LNCaP clone FGC (cell line): ENCODE measurements at regions not wholly inside any gene's neighbourhood (a gene's known extent, or its start where the extent isn't known, plus 50 kb on each side); places are given as distances from the start of the nearest gene placed in this dataset.
A peak's percentile ranks its signal among the peaks of the same experiment; 100 is the strongest.
"Not testable (repeated sequence)": the region's sequence is repeated elsewhere in the genome, so short reads cannot be mapped to it uniquely, and the experiment has no call there.

ENCODE experiments used
- DNase-seq: peaks from one replicate; pipeline ENCODE4 v3.0.0-alpha.2; 2011; ENCODE audit warnings: low read depth
- H3K4me3 ChIP-seq: 2 replicates; pipeline ENCODE4 v1.5.1; 2011; ENCODE audit warnings: mild to moderate bottlenecking, low read depth, low read length, control low read depth
- CTCF ChIP-seq: IDR thresholded peaks from 2 replicates; pipeline ENCODE4 v1.5.1; 2012; ENCODE audit warnings: mild to moderate bottlenecking; ENCODE audit not compliant: control insufficient read depth, insufficient read depth; ENCODE audit errors: extremely low read depth

GRCh38 chr4:38413524-38414341 is 250.3 kb upstream of the KLF3 start:
- DNase-seq, result no peak
- no peak overlapping the region for H3K4me3 ChIP-seq
- no peak for TF ChIP-seq CTCF

- H3K4me3 ChIP-seq, result no peak overlapping the region
- no peak for TF ChIP-seq CTCF
- DNase-seq, result peak; percentile 3
These were observed 249.6 kb upstream of the KLF3 start for GRCh38 chr4:38414410-38414809.

GRCh38 chr4:38415682-38416081 is 248.3 kb upstream of the KLF3 start:
- no peak for TF ChIP-seq CTCF
- H3K4me3 ChIP-seq, result no peak overlapping the region
- DNase-seq, result no peak

GRCh38 chr4:38416450-38417014 is 247.5 kb upstream of the KLF3 start:
- H3K4me3 ChIP-seq, result no peak overlapping the region
- no peak for DNase-seq
- no peak for TF ChIP-seq CTCF

- not testable (repeated sequence) for H3K4me3 ChIP-seq, DNase-seq
These were observed 243.7 kb upstream of the KLF3 start for GRCh38 chr4:38420254-38420653.

- TF ChIP-seq CTCF, result no peak
- H3K4me3 ChIP-seq, result no peak overlapping the region
These were observed 241.1 kb upstream of the KLF3 start for GRCh38 chr4:38422850-38423249.

GRCh38 chr4:38424151-38424871 is 239.7 kb upstream of the KLF3 start:
- H3K4me3 ChIP-seq, result no peak overlapping the region
- DNase-seq, result no peak
- TF ChIP-seq CTCF, result no peak

More at GRCh38 chr4:38422850-38423249, 241.1 kb upstream of the KLF3 start:
- DNase-seq, result no peak
